Neural cell (in vitro differentiated cells): ENCODE measurements at regions not wholly inside any gene's neighbourhood (a gene's known extent, or its start where the extent isn't known, plus 50 kb on each side); places are given as distances from the start of the nearest gene placed in this dataset.

ENCODE experiments used
- H2AFZ ChIP-seq: fragments of 200-600, 300-800 bp; sonication (generic), shearing (Covaris generic); 2 replicates; pipeline ENCODE4 v1.6.0; 2014; ENCODE audit warnings: low read depth, mild to moderate bottlenecking, antibody characterized with exemption, low read length, moderate library complexity
- H3F3A ChIP-seq: fragments of 200-600 bp; shearing (Covaris generic); 2 replicates; pipeline ENCODE4 v1.6.1; 2016; ENCODE audit warnings: mild to moderate bottlenecking, moderate library complexity, mixed read lengths, antibody characterized with exemption, low read length; ENCODE audit not compliant: insufficient read depth, poor library complexity, severe bottlenecking
- H3K27ac ChIP-seq: fragments of 200-600, 300-800 bp; sonication (generic), shearing (Covaris generic); 2 replicates; pipeline ENCODE4 v1.5.1; 2014; ENCODE audit warnings: mild to moderate bottlenecking, low read length, moderate library complexity
- H3K27me3 ChIP-seq: fragments of 300-800, 200-600 bp; sonication (generic), shearing (Covaris generic); 2 replicates; pipeline ENCODE4 v1.6.0; 2014; ENCODE audit warnings: mild to moderate bottlenecking, low read depth, low read length, moderate library complexity; ENCODE audit not compliant: insufficient read depth
- H3K36me3 ChIP-seq: fragments of 300-800, 200-600 bp; sonication (generic), shearing (Covaris generic); 2 replicates; pipeline ENCODE4 v1.5.1; 2014; ENCODE audit warnings: mild to moderate bottlenecking, antibody characterized with exemption, low read length, moderate library complexity; ENCODE audit not compliant: insufficient read depth
- H3K4me2 ChIP-seq: fragments of 300-800, 200-600 bp; sonication (generic), shearing (Covaris generic); 2 replicates; pipeline ENCODE4 v1.6.0; 2014; ENCODE audit warnings: mild to moderate bottlenecking, low read length
- H3K4me3 ChIP-seq: fragments of 300-800, 200-600 bp; sonication (generic), shearing (Covaris generic); 2 replicates; pipeline ENCODE4 v1.5.1; 2014; ENCODE audit warnings: mild to moderate bottlenecking, low read length, moderate library complexity
- H3K79me2 ChIP-seq: fragments of 200-600 bp; shearing (Covaris generic); replicated peaks from 2 replicates; pipeline ENCODE4 v1.6.0; 2014; ENCODE audit warnings: mild to moderate bottlenecking, low read length, moderate library complexity; ENCODE audit not compliant: insufficient read depth
- H3K9ac ChIP-seq: fragments of 300-800, 200-600 bp; sonication (generic), shearing (Covaris generic); 2 replicates; pipeline ENCODE4 v1.6.1; 2016; ENCODE audit warnings: mild to moderate bottlenecking, low read length, mixed read lengths
- H3K9me2 ChIP-seq: fragments of 200-600 bp; shearing (Covaris generic); 2 replicates; pipeline ENCODE4 v1.6.1; 2016; ENCODE audit warnings: mild to moderate bottlenecking, low read length, mixed read lengths; ENCODE audit not compliant: insufficient read depth
- H3K9me3 ChIP-seq: fragments of 200-600, 300-800 bp; sonication (generic), shearing (Covaris generic); 2 replicates; pipeline ENCODE4 v1.6.1; 2016; ENCODE audit warnings: mild to moderate bottlenecking, mixed run types, low read length, moderate library complexity, mixed read lengths
- H4K20me1 ChIP-seq: fragments of 200-600 bp; shearing (Covaris generic); 2 replicates; pipeline ENCODE4 v1.6.1; 2016; ENCODE audit warnings: mild to moderate bottlenecking, mixed run types; ENCODE audit not compliant: insufficient read depth
- EP300 ChIP-seq: fragments of 450-650 bp; conservative IDR thresholded peaks from 2 replicates; pipeline ENCODE4 v1.6.1; 2014; ENCODE audit warnings: antibody characterized with exemption, mild to moderate bottlenecking, moderate library complexity; ENCODE audit not compliant: poor library complexity, severe bottlenecking
- POLR2AphosphoS5 ChIP-seq: IDR thresholded peaks from 2 replicates; pipeline ENCODE4 v1.6.1; 2012
- RAD21 ChIP-seq: fragments of 450-650 bp; conservative IDR thresholded peaks from 2 replicates; pipeline ENCODE4 v1.6.1; 2014; ENCODE audit warnings: antibody characterized with exemption, mild to moderate bottlenecking, moderate library complexity
- SMC3 ChIP-seq: fragments of 450-650 bp; conservative IDR thresholded peaks from 2 replicates; pipeline ENCODE4 v1.6.1; 2014; ENCODE audit warnings: antibody characterized with exemption, mild to moderate bottlenecking, moderate library complexity; ENCODE audit not compliant: poor library complexity
- TAF1 ChIP-seq: IDR thresholded peaks from 2 replicates; pipeline ENCODE4 v1.6.1; 2012; ENCODE audit warnings: low read depth
- small RNA-seq, 3 experiments: library from RNA; depleted of rRNA; stranded (forward); fragments of <200 nt; gene quantifications; one replicate each; pipeline ENCODE3, GENCODE V24; 2012

- no peak for TF ChIP-seq EP300
- TF ChIP-seq RAD21 = no peak
- TF ChIP-seq TAF1 = no peak
- no peak for TF ChIP-seq POLR2AphosphoS5
- TF ChIP-seq SMC3 = no peak
- Histone ChIP-seq H3K9me2 (no peaks in the 10 kb centered on the region), H4K20me1 (no peaks in the 10 kb centered on the region), H3K4me2 (no peak overlapping the region), H2AFZ (no peak overlapping the region), H3F3A (no peaks in the 10 kb centered on the region), H3K9ac (no peak overlapping the region), H3K9me3 (no peaks in the 10 kb centered on the region), H3K27me3 (no peaks in the 10 kb centered on the region), H3K4me3 (no peak overlapping the region), H3K36me3 (no peaks in the 10 kb centered on the region), H3K27ac (no peak overlapping the region), H3K79me2 (no peaks in the 10 kb centered on the region)
Observed at GRCh38 chrX:53743244-53743643, 56.7 kb upstream of the HUWE1 start.

DNA sequence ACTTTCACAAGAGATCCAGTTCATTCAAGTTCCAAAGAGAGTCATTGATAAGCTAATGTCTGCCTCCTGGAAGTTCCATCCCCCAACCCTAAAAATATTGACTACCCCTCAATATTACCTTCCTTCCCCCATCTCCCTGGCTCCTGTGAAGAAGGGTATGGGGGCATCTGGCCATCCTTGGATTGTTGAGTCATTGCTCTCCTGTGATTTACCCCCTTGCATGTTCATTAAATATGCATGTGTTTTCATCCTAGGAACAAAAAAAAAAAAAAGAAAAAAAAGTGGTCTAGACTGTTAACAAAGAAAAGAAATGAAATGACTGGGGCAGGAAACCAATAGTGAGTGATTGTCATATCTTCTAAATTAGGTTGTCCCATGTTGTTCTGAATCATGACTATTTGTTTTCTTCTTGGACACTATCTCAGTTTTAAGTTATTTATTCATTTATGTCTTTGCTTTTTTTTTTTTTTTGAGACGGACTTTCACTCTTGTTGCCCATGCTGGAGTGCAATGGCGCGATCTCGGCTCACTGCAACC, 51.9 kb upstream of the HUWE1 start:
- no peak overlapping the region for H3K4me2 ChIP-seq
- H4K20me1 ChIP-seq = no peaks in the 10 kb centered on the region
- no peaks in the 10 kb centered on the region for H3K36me3 ChIP-seq
- H3K9me3 ChIP-seq = no peaks in the 10 kb centered on the region
- no peak overlapping the region for H3K4me3 ChIP-seq
- no peak overlapping the region for H3K9ac ChIP-seq
- H3F3A ChIP-seq = no peaks in the 10 kb centered on the region
- H3K27me3 ChIP-seq = no peaks in the 10 kb centered on the region
- H2AFZ ChIP-seq = no peak overlapping the region
- TF ChIP-seq EP300 (no peak), POLR2AphosphoS5 (no peak)
- no peak overlapping the region for H3K27ac ChIP-seq
- H3K9me2 ChIP-seq = no peaks in the 10 kb centered on the region
- H3K79me2 ChIP-seq = no peaks in the 10 kb centered on the region

Small RNA genes lying in the stretch of these regions (small RNA-seq; reads per million reads assigned to genes)
- gene BX323845.1 (0 reads per million in 3 experiments), gene BX323845.2 (0 reads per million in 3 experiments)
